Activated naive CD4-positive, alpha-beta T cell treated with Interleukin-2 at 50 U/mL for 16 hours (primary cell): ENCODE measurements at regions not wholly inside any gene's neighbourhood (a gene's known extent, or its start where the extent isn't known, plus 50 kb on each side); places are given as distances from the start of the nearest gene placed in this dataset.

Experiments
- DNase-seq: peaks from one replicate; pipeline ENCODE4 v3.0.0-alpha.2; 2020

DNA sequence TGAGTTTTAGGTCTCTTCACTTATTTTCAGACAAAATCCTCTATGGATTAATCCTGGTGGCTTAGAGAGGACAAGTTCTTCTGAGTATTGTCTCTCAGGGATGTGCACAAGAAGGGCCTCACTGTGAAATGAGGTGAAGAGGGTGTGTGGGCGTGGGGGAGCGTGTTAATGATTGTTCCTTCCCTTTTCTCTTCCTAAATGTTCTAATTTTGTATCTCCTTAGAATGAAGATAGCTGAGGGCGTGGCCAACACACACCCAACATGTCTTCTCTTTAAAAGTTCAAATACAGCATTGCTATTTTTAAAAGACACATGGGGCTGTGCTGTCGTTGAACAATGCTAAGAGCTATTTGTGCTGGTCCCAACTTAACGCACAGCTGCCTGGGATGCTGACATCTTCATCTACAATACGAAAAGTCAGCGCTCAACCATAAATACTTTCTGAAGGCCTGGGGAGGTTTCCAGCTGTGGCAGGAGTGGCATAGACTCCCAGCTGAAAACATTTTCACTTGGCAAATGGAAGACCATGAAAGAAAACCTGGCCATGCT, 135.9 kb downstream of the JCAD start:
- DNase-seq = no peak

GRCh38 chr10:29922892-29923291, 136.5 kb downstream of the JCAD start:
- no peak for DNase-seq

- no peak for DNase-seq
Observed at GRCh38 chr10:29922226-29922625, 137.2 kb downstream of the JCAD start.

GRCh38 chr10:29921071-29921446, 138.3 kb downstream of the JCAD start:
- DNase-seq = no peak

DNA sequence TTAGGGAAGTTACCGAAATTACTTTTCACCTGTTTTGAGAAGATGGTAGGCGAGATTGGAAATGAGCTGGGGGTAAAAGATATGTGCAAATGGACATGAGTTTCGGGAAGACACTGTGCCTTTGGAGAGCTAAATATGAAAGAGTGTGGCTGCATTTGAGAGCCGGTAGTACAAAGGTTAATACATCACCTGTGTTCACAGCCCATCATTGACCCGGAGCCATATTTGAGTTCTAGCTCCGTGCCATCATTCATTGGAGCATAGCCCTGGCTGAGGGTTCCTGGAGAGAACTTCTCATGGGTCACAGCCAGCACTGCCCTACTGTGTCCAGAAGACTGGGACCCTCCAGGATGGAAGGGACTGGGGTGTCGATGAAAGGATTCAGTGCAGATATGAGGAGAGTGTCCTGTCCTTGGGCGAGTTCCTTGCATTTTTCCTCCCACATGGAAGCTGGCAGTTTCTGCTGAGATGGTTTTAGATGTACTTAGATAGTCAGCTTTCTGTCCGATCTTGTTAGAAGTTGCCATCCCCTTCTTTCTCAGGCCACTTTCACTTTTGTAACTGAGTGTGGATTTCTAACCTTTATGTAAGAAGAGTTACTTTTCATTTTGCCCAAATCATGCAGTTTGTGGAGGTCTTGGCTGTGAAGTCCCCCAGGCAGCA, 138.8 kb downstream of the JCAD start:
- no peak for DNase-seq

DNA sequence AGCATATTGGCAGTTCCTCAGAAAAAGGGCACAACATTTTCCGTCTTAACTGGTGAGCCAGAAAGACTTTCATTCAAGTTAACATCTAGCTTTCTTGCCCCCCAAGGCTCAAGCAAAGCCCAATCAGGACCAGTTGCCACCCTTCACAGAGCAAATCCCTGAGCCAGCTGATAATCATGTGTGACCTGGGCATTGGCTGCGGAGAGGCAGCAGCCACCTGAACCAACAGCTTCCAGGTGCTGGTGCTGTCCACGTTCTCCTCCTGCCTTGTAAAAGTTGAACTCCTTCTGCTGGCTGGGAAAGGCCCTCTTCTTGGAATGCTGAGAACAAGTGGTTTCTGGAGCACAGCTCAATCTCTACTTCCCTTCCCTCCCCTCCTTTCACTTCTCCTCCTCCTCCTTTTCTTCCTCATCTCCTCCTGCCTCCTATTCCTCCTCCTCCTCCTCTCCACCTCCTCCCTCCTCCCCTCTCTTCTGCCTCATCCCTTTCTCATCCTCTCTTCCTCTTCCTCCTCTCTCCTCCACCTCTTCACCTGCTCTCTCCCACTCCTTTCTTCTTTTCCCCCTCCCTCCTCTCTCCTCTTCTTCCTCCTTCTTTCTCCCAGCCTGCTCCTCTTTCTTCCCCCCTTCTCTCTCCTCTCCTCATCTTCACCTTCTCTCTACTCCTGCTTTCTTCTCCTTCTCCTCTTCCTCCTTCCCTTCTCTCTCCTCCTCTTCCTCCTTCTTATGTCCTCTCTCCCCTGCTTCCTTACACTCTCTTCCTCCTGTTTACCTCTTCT, 140.6 kb downstream of the JCAD start:
- no peak for DNase-seq

DNA sequence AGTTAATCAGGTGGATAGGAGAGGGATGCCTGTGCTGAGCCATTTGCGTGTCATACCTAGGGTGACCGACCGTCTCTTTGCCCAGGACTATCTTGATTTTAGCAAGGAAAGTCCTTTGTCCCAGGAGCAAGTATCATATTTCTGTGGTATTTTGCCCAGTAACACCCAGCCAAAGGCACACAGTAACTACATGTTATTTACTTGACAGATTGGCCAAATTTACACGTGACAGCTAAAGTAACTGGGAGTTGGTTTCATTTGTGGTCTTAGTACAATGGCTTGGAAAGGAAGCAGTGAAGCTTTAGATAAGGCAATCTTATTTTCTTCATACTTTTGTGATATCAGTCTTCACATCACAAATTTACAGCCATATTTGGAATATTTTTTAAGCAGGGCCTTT, 142.1 kb downstream of the JCAD start:
- no peak for DNase-seq

- no peak for DNase-seq
Observed at GRCh38 chr10:29916669-29917068, 142.7 kb downstream of the JCAD start.

DNA sequence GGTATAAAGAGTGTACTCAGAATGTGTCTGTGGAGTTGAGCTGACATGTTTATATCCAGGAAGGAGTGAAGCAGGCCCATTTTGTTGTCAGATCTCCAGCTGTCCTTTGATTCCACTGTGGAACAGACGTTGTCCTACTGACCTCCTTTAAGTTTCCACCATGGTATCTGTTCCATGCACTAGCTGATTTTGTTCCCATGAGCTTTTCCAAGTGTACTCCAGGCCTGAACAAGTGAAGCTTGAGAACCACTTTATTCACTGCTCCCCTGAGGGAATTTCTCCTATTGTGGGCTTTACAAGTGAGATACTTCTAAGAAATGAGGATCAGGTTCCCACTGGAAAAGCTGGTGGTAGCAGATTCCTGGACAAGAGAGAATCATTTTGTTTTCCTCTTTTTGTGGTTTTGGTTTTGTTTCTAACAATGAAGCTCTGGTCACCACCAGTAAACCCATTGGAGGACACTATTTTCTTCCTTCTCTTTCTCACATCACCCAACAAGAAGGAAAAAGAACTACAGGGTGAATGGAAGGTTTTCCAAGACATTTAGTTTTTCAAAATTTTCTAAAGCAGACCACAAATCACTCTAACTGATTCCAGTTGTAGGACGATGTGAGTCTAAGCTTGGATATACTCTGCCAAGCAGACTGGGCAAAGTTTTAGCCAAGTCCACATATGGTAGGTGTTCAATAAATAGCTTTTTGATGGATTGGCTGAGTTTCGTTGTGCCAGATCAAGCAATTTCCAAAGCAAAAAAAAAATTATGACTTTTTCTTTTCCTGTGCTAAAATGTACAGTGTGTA, 144.2 kb downstream of the JCAD start:
- DNase-seq = no peak

DNA sequence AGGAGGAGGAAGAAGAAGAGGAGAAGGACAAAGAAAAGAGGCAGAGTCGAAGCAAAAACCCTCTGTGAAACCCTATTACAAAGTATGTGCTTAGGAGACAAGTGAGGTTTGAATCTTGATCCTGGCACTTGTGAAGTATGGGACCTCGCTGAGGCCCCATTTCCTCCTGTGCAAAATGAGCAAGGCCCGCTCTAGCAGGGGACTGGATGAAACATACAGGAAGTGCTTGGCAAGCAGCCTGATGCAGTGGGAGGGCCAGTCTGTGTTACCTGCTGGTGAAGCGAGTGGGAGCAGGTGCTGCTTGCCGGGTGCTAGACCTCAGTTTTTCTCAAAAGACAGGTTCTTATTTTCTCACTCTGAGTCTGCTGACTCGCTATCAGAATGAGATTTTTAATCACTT, 150.4 kb downstream of the JCAD start:
- peak; percentile 6 for DNase-seq

GRCh38 chr10:29900865-29901264, 158.5 kb downstream of the JCAD start:
- no peak for DNase-seq

DNA sequence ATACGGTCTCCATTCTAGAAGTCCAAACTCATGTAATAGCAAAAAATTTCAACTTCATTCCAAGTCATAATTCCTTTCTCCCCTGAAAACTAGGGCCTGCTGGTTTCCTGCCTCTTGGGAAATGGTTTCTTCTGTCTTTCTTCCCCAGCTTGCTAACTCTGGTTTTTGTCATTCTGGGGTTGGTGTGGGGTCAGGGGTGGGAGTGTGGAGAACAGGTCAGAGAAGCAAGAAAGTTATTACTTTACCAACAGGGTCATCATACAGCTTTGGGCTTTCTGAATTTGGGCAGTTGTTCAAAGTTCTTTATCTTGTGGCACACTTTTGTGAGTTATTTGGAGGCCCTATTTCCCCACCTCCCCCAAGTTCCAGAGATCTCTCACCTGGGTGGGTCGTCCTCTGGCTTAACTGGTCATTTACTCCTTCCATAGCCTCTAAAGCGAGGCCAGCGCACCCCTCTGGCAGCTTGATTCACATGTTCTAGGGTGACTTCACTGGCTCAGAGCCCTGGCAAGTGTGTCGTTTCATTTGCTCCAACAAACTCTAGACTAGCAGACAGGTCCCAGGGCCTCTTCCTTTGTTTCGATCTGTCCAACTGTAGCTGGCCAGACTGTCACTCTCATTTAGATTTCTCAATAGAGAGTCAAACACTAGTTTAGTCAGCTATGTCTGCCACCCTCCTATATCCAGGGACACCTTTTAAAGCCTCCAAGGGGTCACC, 161.2 kb downstream of the JCAD start:
- DNase-seq = no peak

GRCh38 chr10:29897430-29897829, 162.0 kb downstream of the JCAD start:
- DNase-seq = no peak

- DNase-seq = no peak
Observed at GRCh38 chr10:29896053-29896452, 163.3 kb downstream of the JCAD start.

GRCh38 chr10:29895456-29895855, 163.9 kb downstream of the JCAD start:
- no peak for DNase-seq

DNA sequence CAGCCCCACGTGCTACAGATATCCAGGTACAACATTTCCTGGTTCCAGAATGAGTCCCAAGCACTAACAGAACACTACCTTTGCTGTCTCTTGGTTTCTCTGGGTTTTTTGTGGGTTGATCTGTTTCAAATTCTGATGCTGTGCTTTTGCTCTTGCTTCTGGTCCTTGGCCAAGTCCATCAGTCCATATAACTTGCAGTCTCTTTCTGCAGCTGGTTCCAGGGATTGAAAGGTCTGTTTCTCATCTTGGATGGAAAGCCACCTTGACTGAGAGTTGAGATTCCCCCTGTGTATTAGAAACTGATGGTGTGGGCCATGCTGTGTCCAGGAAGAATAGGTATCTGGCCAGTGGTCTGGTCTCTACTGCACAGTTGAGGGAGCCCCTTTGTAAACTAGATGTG, 171.1 kb downstream of the JCAD start:
- DNase-seq = no peak

GRCh38 chr10:29886299-29886698, 173.1 kb downstream of the JCAD start:
- no peak for DNase-seq

DNA sequence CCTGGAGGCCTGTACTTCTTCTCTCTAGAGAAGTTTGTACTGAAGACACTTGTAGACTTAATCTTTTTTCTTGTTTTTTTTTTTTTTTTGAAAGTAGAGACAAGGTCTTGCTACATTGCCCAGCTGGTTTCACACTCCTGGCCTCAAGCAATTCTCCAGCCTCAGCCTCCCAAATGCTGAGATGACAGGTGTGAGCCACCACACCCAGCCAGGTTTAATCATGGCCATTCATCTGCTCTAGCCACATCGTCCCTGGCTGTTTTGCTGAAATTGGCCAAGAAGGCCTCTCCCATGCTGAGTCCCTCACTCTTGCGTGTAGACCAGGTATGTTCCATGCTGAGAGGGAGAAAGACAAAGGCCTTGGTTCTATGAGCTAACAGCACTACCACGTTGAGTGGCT, 176.2 kb downstream of the JCAD start:
- no peak for DNase-seq

DNA sequence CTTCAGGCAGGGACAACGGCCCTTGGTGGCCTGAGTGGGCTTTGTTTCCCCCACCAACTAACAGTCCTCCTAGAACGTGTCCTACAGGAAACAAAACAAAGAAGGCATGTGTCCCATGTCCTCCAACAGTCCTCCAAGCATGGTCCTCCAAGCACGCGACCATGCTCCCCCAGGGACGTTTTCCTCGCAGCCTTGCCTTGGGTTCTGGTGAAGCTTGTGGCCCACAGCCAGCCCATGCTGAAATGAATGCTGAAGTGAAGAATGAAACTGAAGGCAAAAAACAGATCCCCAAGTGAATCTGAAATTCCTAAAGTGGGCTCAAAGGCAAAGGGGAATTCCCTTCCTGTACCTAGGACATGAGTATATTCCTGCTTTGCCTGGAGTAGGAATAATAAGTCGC, 176.6 kb downstream of the JCAD start:
- no peak for DNase-seq

GRCh38 chr10:29881811-29882210, 177.6 kb downstream of the JCAD start:
- no peak for DNase-seq

DNA sequence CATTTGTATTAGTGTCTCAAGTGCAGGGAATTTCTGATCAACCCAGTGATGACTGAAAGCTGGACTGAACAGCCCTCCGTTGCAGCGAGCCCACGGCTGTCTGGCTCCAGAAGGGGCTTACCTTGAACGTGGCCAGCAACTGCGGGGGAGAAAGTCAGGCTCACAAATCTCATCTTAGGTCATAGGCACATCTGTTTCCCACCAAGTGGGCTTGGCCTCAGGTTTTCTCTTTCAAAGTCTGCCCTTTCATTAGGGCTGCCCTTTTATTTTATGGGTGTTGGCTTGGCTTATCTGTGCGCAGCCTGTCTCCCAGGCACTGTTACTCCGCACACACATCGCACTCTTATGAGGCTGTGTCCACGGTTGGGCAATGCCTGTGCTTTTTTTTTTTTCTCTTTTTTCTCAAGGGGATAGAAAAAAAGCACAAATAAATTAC, 178.0 kb downstream of the JCAD start:
- DNase-seq = no peak

- no peak for DNase-seq
Observed at GRCh38 chr10:29880856-29881255, 178.5 kb downstream of the JCAD start.

DNA sequence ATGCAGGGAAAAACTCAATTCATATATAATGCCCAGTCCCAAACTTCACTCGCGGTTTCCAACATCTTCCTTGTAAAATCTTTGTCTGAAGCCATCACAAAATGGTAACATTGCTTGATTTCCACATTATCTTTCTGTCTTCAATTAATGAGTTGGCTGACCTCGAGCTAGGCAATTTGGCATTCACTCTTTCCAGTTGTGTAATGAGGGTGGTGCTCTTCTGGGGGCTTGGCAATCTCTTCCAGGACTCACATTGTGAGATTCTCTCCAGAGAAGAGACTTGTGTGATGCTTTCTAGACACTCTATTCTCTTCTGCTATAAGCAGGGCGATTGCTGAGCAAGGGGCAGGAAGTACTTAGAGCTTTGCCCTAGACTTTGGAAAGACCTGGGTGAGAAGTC, 179.5 kb downstream of the JCAD start:
- no peak for DNase-seq
